ENCODE measurements at regions not wholly inside any gene's neighbourhood (a gene's known extent, or its start where the extent isn't known, plus 50 kb on each side); places are given as distances from the start of the nearest gene placed in this dataset.
A peak's percentile ranks its signal among the peaks of the same experiment; 100 is the strongest.

DNA sequence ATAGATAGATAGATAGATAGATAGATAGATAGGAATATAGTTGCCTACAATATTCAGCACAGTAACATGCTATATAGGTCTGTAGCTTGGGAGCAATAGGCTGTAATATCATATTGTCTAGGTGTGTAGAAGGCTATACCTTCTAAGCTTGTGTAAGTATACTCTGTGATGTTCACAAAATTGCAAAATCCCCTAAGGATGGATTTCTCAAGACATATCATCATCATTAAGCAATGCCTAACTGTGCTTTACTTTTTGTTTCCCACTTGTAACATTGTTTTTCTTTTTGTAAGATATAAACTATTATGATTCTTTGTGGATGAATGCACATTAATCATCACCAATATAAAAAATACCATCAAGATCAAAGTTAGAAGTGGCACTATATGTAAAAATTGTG is 1905.6 kb downstream of the NCAM2 start:
- Histone ChIP-seq H3K36me3 (ENCODE audit: control insufficient read depth, insufficient read depth, low read length) (no peaks in the 10 kb centered on the region), H3K27me3 (ENCODE audit: control insufficient read depth, insufficient read depth, low read length) (no peaks in the 10 kb centered on the region), H3K9ac (ENCODE audit: low read depth, low read length) (no peak overlapping the region), H3K4me3 (ENCODE audit: low read depth, low read length) (no peak overlapping the region), H3K27ac (ENCODE audit: low read depth, low read length) (no peak overlapping the region), H3K4me1 (ENCODE audit: control insufficient read depth, insufficient read depth, low read length) (peaks cover 4% of the 10 kb centered on the region; the same call in 1 of the 2 replicates), H3K9me3 (ENCODE audit: control insufficient read depth, insufficient read depth, low read length) (no peaks in the 10 kb centered on the region)

DNA sequence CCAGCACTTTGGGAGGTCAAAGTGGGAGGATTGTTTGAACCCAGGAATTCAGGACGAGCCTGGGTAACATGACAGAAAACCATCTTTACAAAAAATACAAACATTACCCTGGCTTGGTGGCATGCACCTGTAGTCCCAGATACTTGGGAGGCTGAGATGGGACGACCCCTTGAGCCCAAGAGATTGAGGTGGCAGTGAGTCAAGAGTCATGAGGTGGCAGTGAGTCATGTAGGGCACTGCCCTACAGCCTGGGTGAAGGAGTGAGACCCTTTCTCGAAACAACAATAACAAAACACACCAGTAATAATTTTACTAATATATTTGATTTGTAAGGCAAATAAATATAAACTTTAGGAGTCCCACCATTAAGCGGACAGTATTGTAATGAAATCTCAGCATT is 1906.2 kb downstream of the NCAM2 start:
- Histone ChIP-seq H3K27ac (ENCODE audit: low read depth, low read length) (no peak overlapping the region), H3K36me3 (ENCODE audit: control insufficient read depth, insufficient read depth, low read length) (no peaks in the 10 kb centered on the region), H3K27me3 (ENCODE audit: control insufficient read depth, insufficient read depth, low read length) (no peaks in the 10 kb centered on the region), H3K9me3 (ENCODE audit: control insufficient read depth, insufficient read depth, low read length) (no peaks in the 10 kb centered on the region), H3K4me1 (ENCODE audit: control insufficient read depth, insufficient read depth, low read length) (peaks cover 4% of the 10 kb centered on the region; the same call in 1 of the 2 replicates), H3K9ac (ENCODE audit: low read depth, low read length) (no peak overlapping the region), H3K4me3 (ENCODE audit: low read depth, low read length) (no peak overlapping the region)

DNA sequence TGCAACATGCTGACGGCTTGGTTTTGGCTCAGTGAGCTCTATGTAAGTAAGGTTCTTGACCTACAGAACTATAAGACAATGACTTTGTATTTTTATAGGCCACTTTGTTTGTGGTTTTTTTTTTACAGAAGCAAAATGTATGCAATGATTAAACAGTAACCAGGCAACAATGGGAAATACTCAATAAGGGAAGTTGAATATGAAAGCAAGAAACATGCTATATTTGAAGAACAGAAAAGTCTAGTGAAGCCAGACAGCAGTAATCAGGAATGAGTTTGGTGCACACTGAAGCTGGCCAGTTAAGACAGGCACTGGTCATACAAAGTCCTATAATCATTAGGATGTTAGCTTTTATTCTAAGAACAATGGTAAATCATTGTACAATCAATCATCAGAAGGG is 1926.8 kb downstream of the NCAM2 start:
- H3K9me3 ChIP-seq (ENCODE audit: control insufficient read depth, insufficient read depth, low read length), result no peaks in the 10 kb centered on the region
- H3K27me3 ChIP-seq (ENCODE audit: control insufficient read depth, insufficient read depth, low read length), result no peaks in the 10 kb centered on the region
- H3K9ac ChIP-seq (ENCODE audit: low read depth, low read length), result no peak overlapping the region
- no peak overlapping the region for H3K27ac ChIP-seq (ENCODE audit: low read depth, low read length)
- no peaks in the 10 kb centered on the region for H3K4me1 ChIP-seq (ENCODE audit: control insufficient read depth, insufficient read depth, low read length)
- H3K36me3 ChIP-seq (ENCODE audit: control insufficient read depth, insufficient read depth, low read length), result no peaks in the 10 kb centered on the region
- no peak overlapping the region for H3K4me3 ChIP-seq (ENCODE audit: low read depth, low read length)

DNA sequence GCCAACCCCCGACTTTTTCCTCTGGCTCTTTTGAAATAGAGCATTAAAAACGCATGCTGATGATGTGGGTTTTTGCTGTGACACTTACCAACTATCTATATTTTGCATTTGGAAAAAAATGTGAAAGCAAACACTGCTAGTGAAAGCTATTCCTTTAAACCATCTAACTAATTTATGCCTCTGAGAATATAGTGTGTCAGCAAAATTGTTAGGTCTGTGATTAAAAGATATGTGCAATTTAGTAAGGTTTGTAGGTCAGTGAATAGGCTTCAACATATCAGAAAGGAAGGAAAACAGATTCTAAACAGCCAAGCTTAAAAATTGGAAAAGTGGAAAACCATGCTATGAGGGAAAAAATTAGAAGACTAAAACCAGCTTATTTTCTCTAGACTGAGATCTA is 1929.3 kb downstream of the NCAM2 start:
- Histone ChIP-seq H3K36me3 (ENCODE audit: control insufficient read depth, insufficient read depth, low read length) (no peaks in the 10 kb centered on the region), H3K4me3 (ENCODE audit: low read depth, low read length) (no peak overlapping the region), H3K9ac (ENCODE audit: low read depth, low read length) (no peak overlapping the region), H3K27ac (ENCODE audit: low read depth, low read length) (no peak overlapping the region), H3K4me1 (ENCODE audit: control insufficient read depth, insufficient read depth, low read length) (no peaks in the 10 kb centered on the region), H3K9me3 (ENCODE audit: control insufficient read depth, insufficient read depth, low read length) (no peaks in the 10 kb centered on the region; the same call in 1 of the 2 replicates), H3K27me3 (ENCODE audit: control insufficient read depth, insufficient read depth, low read length) (no peaks in the 10 kb centered on the region)

DNA sequence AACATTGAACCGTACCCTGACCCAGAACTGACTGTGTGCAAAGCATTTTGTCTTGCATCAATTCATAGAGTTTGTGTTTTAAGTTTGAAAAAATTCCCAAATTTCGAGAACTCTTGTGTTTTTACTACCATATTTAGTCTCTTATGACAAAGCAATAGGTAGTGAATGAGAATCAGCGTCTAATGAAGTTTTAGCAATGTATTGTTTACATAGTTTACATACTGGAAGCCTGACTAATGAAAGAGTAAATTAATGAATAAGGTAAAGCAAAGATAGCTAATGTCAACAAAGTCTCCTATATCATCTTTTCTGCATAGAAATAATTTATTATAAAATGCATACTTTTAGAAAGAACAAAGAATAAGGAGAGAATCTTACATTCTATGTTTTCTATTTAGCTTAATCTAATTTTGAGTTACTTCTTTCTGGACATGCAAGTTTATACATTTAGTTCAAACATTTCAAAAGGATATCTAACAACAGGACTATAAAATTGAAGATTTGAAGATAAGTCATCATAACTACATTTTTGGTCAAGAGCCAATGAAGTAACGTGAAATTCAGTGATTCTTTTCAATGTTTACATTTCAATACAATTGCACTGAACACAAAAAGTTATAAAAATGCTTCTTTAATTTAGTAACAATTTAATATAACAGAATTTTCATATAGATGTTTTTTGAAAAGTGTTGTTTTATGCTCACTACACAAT is 1943.7 kb downstream of the NCAM2 start:
- no peak overlapping the region for H3K27ac ChIP-seq (ENCODE audit: low read depth, low read length)
- no peak overlapping the region for H3K9ac ChIP-seq (ENCODE audit: low read depth, low read length)
- H3K4me3 ChIP-seq (ENCODE audit: low read depth, low read length), result no peak overlapping the region
- H3K27me3 ChIP-seq (ENCODE audit: control insufficient read depth, insufficient read depth, low read length), result no peaks in the 10 kb centered on the region
- peaks cover 5% of the 10 kb centered on the region; the same call in 1 of the 2 replicates for H3K9me3 ChIP-seq (ENCODE audit: control insufficient read depth, insufficient read depth, low read length)
- no peaks in the 10 kb centered on the region; the same call in 1 of the 2 replicates for H3K4me1 ChIP-seq (ENCODE audit: control insufficient read depth, insufficient read depth, low read length)
- H3K36me3 ChIP-seq (ENCODE audit: control insufficient read depth, insufficient read depth, low read length), result no peaks in the 10 kb centered on the region

DNA sequence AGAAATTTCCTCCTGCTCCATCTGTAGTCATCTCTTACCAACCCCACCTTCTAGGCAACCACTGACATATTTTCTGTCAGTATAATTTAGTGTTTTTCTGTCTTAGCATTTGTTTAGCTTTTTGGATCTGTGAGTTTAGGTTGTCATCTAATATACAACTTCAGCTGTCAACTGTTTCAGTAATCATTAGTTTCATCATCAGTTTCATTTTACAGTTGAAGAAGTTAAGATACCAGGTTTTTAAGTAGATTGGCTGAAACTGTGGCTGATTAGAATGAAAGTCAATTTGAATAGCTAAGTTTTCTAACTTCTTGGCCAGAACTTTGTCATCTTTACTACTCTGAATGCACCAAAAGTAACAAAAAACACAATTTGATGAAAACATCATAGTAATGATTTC is 1957.3 kb downstream of the NCAM2 start:
- no peak overlapping the region for H3K9ac ChIP-seq (ENCODE audit: low read depth, low read length)
- no peaks in the 10 kb centered on the region for H3K27me3 ChIP-seq (ENCODE audit: control insufficient read depth, insufficient read depth, low read length)
- H3K4me1 ChIP-seq (ENCODE audit: control insufficient read depth, insufficient read depth, low read length), result no peaks in the 10 kb centered on the region
- no peaks in the 10 kb centered on the region for H3K9me3 ChIP-seq (ENCODE audit: control insufficient read depth, insufficient read depth, low read length)
- no peak overlapping the region for H3K4me3 ChIP-seq (ENCODE audit: low read depth, low read length)
- H3K36me3 ChIP-seq (ENCODE audit: control insufficient read depth, insufficient read depth, low read length), result no peaks in the 10 kb centered on the region
- no peak overlapping the region for H3K27ac ChIP-seq (ENCODE audit: low read depth, low read length)

DNA sequence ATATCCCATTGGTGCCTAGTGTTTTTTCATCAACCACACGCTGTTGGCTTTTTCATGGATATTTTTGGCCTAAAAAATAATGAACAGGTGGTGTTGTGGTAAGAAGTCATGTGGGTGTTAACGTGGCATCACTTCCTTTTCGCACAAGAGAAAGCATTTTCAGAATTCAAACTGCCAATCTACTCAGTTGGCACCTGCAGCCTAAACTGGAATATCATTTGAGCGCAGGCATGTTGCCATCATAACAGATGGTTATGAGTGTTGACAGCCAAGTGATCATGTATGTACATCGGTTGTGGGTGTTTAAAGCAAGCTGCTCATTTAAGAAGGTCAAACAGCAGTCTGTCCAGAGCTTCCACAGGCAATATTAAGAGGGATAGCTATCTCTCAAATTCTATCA is 1963.0 kb downstream of the NCAM2 start:
- Histone ChIP-seq H3K27ac (ENCODE audit: low read depth, low read length) (no peak overlapping the region), H3K9me3 (ENCODE audit: control insufficient read depth, insufficient read depth, low read length) (no peaks in the 10 kb centered on the region), H3K9ac (ENCODE audit: low read depth, low read length) (no peak overlapping the region), H3K4me1 (ENCODE audit: control insufficient read depth, insufficient read depth, low read length) (no peaks in the 10 kb centered on the region), H3K36me3 (ENCODE audit: control insufficient read depth, insufficient read depth, low read length) (no peaks in the 10 kb centered on the region), H3K4me3 (ENCODE audit: low read depth, low read length) (no peak overlapping the region), H3K27me3 (ENCODE audit: control insufficient read depth, insufficient read depth, low read length) (no peaks in the 10 kb centered on the region)

DNA sequence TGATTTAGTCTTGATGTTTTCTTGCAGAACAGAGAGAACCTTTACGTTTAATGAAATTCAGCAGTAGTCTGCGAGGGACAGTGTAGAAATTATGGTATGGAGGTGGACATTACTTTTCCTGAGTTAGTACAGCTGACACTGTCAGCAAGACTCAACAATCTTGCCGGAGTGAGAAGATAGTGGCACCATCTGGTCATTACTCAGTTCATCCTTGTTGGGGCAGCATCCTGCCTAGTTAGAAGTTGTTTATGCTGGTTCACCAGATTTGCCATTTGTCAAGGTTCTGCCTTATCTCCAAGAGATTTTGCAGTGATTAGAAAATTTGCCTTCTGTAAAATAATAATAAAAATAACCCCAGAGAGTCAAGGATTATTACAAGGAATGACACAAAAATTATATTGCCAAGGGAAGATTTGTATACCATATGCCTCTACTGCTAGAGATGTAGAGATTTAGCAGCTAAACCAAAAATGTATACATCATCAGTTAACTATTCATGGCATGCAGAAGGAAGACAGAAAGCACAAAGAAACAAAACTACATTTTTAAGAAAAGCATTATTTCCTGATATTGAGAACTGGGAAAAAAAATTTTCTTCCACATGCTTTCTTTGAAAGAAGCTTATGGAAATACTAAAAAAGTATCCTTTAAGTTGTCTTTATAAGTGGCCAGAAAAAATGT is 1967.4 kb downstream of the NCAM2 start:
- no peak overlapping the region for H3K4me3 ChIP-seq (ENCODE audit: low read depth, low read length)
- no peak overlapping the region for H3K27ac ChIP-seq (ENCODE audit: low read depth, low read length)
- no peaks in the 10 kb centered on the region for H3K4me1 ChIP-seq (ENCODE audit: control insufficient read depth, insufficient read depth, low read length)
- no peaks in the 10 kb centered on the region for H3K9me3 ChIP-seq (ENCODE audit: control insufficient read depth, insufficient read depth, low read length)
- H3K9ac ChIP-seq (ENCODE audit: low read depth, low read length), result no peak overlapping the region
- no peaks in the 10 kb centered on the region for H3K27me3 ChIP-seq (ENCODE audit: control insufficient read depth, insufficient read depth, low read length)
- no peaks in the 10 kb centered on the region for H3K36me3 ChIP-seq (ENCODE audit: control insufficient read depth, insufficient read depth, low read length)

DNA sequence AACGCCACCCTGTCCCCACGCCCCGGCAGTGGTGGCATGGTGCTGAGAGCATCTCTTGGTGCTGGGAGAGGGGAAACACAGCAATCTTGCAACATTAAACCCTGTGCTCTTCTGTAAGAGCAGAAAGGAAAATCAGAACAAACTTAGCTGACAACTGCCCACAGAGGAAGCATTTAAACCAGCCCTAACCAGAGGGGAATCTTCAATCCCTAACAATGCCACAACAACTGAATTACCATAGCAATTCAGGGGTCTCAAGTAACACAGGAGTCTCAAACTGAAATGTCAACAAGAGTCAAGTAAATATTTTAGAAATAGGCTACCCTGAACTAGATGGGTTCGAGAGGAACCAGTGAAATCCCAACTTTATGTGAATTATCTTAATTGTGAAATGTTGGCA is 1983.6 kb downstream of the NCAM2 start:
- peaks cover 18% of the 10 kb centered on the region for H3K4me1 ChIP-seq (ENCODE audit: control insufficient read depth, insufficient read depth, low read length)
- H3K9ac ChIP-seq (ENCODE audit: low read depth, low read length), result no peak overlapping the region
- 0 out of 2 replicates have a peak overlapping the region, but pooled peaks have one; percentile 2 for H3K4me3 ChIP-seq (ENCODE audit: low read depth, low read length)
- H3K27ac ChIP-seq (ENCODE audit: low read depth, low read length), result peak overlapping the region; percentile 60
- no peaks in the 10 kb centered on the region for H3K27me3 ChIP-seq (ENCODE audit: control insufficient read depth, insufficient read depth, low read length)
- H3K36me3 ChIP-seq (ENCODE audit: control insufficient read depth, insufficient read depth, low read length), result no peaks in the 10 kb centered on the region
- H3K9me3 ChIP-seq (ENCODE audit: control insufficient read depth, insufficient read depth, low read length), result no peaks in the 10 kb centered on the region

DNA sequence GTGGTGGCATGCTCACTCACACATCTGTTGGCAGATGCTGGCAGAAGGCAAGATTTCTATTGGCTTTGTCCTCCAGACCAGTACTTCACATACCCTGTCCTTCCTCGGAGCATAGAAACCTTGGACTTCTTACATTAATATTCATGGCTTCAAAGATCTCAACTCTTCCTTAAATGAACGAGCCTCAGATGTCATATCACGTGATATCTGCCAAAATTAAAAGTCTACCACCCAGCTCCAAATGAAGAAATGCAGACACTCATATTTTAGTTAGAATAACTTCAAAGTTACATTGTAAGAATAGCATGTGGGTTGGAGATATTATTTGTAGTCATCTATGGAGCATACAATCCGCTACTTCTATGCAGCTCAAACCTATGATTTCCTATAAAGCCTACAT is 1994.9 kb downstream of the NCAM2 start:
- Histone ChIP-seq H3K9me3 (ENCODE audit: control insufficient read depth, insufficient read depth, low read length) (no peaks in the 10 kb centered on the region; the same call in 1 of the 2 replicates), H3K27me3 (ENCODE audit: control insufficient read depth, insufficient read depth, low read length) (no peaks in the 10 kb centered on the region), H3K27ac (ENCODE audit: low read depth, low read length) (no peak overlapping the region), H3K36me3 (ENCODE audit: control insufficient read depth, insufficient read depth, low read length) (no peaks in the 10 kb centered on the region), H3K4me1 (ENCODE audit: control insufficient read depth, insufficient read depth, low read length) (no peaks in the 10 kb centered on the region), H3K4me3 (ENCODE audit: low read depth, low read length) (no peak overlapping the region), H3K9ac (ENCODE audit: low read depth, low read length) (no peak overlapping the region)

DNA sequence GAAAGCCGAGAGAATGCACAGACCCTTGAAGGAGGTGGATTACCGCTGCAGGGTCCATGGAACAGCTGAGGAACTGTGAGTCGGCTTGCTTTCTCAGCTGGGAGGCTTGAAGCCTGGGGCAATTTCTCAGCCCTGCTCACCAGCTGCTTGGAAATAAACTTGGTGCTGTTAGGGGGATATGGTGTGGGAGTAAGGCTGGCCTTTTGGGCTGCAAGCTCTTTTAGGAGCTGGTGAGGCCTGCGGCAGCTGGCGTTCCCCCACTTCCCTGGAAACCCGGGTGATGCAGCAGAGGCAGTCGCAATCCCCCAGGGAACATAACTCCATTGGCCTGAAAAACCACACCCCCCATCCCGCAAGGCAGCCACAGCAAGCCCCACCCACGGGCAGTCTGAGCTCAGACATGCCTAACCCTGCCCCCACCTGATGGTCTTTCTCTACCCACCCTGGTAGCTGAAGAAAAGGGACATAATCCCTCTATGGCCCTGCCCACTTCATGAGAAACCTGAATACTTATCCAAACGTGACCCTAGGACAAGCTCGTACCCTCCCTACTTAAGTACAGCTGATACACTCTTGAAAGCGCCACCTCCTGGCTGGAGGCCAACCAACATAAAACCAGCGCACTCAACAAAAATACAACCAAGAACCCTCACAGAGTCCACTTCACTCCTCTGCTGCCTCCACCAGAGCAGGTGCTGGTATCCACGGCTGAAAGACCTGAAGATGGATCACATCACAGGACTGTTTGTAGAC is 1995.8 kb downstream of the NCAM2 start:
- no peak overlapping the region for H3K27ac ChIP-seq (ENCODE audit: low read depth, low read length)
- no peak overlapping the region for H3K9ac ChIP-seq (ENCODE audit: low read depth, low read length)
- H3K9me3 ChIP-seq (ENCODE audit: control insufficient read depth, insufficient read depth, low read length), result no peaks in the 10 kb centered on the region; the same call in 1 of the 2 replicates
- no peak overlapping the region for H3K4me3 ChIP-seq (ENCODE audit: low read depth, low read length)
- H3K4me1 ChIP-seq (ENCODE audit: control insufficient read depth, insufficient read depth, low read length), result no peaks in the 10 kb centered on the region
- H3K36me3 ChIP-seq (ENCODE audit: control insufficient read depth, insufficient read depth, low read length), result no peaks in the 10 kb centered on the region
- H3K27me3 ChIP-seq (ENCODE audit: control insufficient read depth, insufficient read depth, low read length), result no peaks in the 10 kb centered on the region
